Neural cell (in vitro differentiated cells): ENCODE measurements at regions not wholly inside any gene's neighbourhood (a gene's known extent, or its start where the extent isn't known, plus 50 kb on each side); places are given as distances from the start of the nearest gene placed in this dataset.

Experiments used
- EP300 ChIP-seq: fragments of 450-650 bp; conservative IDR thresholded peaks from 2 replicates; pipeline ENCODE4 v1.6.1; 2014; ENCODE audit warnings: antibody characterized with exemption, mild to moderate bottlenecking, moderate library complexity; ENCODE audit not compliant: poor library complexity, severe bottlenecking
- EZH2 ChIP-seq: fragments of 200-600, 300-800 bp; shearing (Covaris generic), sonication (generic); IDR thresholded peaks from 2 replicates; pipeline ENCODE4 v1.6.1; 2014; ENCODE audit warnings: antibody characterized with exemption, low read length, borderline replicate concordance, mild to moderate bottlenecking; ENCODE audit not compliant: insufficient read depth, poor library complexity, severe bottlenecking
- MXI1 ChIP-seq: fragments of 450-650 bp; conservative IDR thresholded peaks from 2 replicates; pipeline ENCODE4 v1.6.1; 2014; ENCODE audit warnings: antibody characterized with exemption, mild to moderate bottlenecking; ENCODE audit not compliant: poor library complexity, severe bottlenecking
- RAD21 ChIP-seq: fragments of 450-650 bp; conservative IDR thresholded peaks from 2 replicates; pipeline ENCODE4 v1.6.1; 2014; ENCODE audit warnings: antibody characterized with exemption, mild to moderate bottlenecking, moderate library complexity
- SMC3 ChIP-seq: fragments of 450-650 bp; conservative IDR thresholded peaks from 2 replicates; pipeline ENCODE4 v1.6.1; 2014; ENCODE audit warnings: antibody characterized with exemption, mild to moderate bottlenecking, moderate library complexity; ENCODE audit not compliant: poor library complexity
- TF ChIP-seq, protein P1 (sequence below): fragments of 450-650 bp; IDR thresholded peaks from 2 replicates; pipeline ENCODE4 v1.5.1; 2014; ENCODE audit warnings: antibody characterized with exemption, mild to moderate bottlenecking, moderate library complexity; ENCODE audit not compliant: poor library complexity, severe bottlenecking

DNA sequence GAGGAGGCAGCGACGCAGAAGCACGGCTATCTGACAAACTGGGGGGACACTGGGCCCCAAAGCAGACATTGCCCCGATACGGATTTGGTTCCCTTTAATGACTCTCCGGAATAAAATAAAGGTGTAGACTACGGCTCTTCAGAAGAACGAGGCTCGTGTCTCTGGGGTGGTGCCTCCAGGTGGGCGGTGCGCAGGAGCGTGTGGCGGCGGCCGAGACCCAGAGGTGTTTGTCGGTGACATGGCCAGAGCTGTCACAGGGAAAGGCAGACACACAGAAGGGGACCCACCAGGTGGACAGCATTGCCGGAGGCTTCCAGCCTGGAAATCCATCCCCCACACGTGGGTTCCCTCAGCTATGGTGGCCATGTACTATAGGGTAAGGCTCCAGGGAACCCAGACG lies 366.0 kb downstream of the BRD1 start:
- TF ChIP-seq, protein P1, sequence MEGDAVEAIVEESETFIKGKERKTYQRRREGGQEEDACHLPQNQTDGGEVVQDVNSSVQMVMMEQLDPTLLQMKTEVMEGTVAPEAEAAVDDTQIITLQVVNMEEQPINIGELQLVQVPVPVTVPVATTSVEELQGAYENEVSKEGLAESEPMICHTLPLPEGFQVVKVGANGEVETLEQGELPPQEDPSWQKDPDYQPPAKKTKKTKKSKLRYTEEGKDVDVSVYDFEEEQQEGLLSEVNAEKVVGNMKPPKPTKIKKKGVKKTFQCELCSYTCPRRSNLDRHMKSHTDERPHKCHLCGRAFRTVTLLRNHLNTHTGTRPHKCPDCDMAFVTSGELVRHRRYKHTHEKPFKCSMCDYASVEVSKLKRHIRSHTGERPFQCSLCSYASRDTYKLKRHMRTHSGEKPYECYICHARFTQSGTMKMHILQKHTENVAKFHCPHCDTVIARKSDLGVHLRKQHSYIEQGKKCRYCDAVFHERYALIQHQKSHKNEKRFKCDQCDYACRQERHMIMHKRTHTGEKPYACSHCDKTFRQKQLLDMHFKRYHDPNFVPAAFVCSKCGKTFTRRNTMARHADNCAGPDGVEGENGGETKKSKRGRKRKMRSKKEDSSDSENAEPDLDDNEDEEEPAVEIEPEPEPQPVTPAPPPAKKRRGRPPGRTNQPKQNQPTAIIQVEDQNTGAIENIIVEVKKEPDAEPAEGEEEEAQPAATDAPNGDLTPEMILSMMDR = no peak
- TF ChIP-seq EP300 (no peak), EZH2 (no peak), SMC3 (no peak), MXI1 (no peak), RAD21 (no peak)
